Upper lobe of left lung (tissue), 4 donors: ENCODE measurements at regions not wholly inside any gene's neighbourhood (a gene's known extent, or its start where the extent isn't known, plus 50 kb on each side); places are given as distances from the start of the nearest gene placed in this dataset.

Experiments used
- EP300 ChIP-seq, 4 donors: sonication (generic); formaldehyde crosslinking; IDR thresholded peaks; one replicate each; pipeline ENCODE4 v1.5.1; 2017; ENCODE audit warnings: antibody characterized with exemption in 4 of 4, control low read depth in 2 of 4
- POLR2AphosphoS5 ChIP-seq, 2 donors: sonication (generic); formaldehyde crosslinking; IDR thresholded peaks; one replicate each; pipeline ENCODE4 v1.5.1; 2017; ENCODE audit warnings: antibody characterized with exemption in 2 of 2
- TF ChIP-seq, protein P1 (sequence below), 6 experiments: fragments of 450-650 bp in 4 of 6; fragments of 200-600 bp in 2 of 6; sonication (generic) in 2 of 6; IDR thresholded peaks; one replicate each; pipeline ENCODE4 v1.5.1; 2016 to 2019; ENCODE audit warnings: antibody characterized with exemption in 6 of 6

DNA sequence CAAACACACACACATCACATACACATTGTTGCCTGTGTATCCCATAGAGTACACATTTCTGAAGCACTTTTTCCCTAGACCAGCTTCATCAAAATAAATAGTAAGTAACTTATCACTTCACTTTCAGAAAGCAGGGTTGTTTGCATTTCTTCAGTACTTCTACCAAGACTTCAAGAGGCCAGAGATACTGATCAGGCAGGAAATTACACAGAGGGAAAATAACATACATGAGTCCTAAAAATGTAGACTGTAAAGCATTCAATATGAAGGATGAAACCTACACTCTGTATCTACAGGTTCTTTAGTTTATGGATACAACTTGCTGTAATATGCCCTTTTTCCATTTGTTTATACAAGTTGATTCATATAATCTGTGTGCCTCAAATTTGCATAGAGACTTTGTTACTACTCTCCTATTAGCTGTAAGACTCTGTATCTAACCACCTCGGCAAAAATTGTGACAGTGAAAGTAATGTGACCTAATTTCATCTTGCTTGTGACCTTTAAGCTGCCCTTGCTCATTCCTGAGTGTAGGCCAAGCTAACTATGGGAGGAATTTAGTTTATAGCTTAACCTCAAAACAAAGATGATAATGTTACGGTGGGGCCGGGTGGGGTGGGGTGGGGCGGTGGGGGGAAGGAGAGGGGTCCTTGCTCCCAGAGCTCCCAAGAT is 228.9 kb upstream of the SPOPL start:
- TF ChIP-seq EP300 (IDR thresholded peaks at IDR 0.05): no peak
- TF ChIP-seq POLR2AphosphoS5 (IDR thresholded peaks at IDR 0.05): no peak
- TF ChIP-seq, protein P1, sequence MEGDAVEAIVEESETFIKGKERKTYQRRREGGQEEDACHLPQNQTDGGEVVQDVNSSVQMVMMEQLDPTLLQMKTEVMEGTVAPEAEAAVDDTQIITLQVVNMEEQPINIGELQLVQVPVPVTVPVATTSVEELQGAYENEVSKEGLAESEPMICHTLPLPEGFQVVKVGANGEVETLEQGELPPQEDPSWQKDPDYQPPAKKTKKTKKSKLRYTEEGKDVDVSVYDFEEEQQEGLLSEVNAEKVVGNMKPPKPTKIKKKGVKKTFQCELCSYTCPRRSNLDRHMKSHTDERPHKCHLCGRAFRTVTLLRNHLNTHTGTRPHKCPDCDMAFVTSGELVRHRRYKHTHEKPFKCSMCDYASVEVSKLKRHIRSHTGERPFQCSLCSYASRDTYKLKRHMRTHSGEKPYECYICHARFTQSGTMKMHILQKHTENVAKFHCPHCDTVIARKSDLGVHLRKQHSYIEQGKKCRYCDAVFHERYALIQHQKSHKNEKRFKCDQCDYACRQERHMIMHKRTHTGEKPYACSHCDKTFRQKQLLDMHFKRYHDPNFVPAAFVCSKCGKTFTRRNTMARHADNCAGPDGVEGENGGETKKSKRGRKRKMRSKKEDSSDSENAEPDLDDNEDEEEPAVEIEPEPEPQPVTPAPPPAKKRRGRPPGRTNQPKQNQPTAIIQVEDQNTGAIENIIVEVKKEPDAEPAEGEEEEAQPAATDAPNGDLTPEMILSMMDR (IDR thresholded peaks at IDR 0.05): no peak
